ENCODE measurements at regions not wholly inside any gene's neighbourhood (a gene's known extent, or its start where the extent isn't known, plus 50 kb on each side); places are given as distances from the start of the nearest gene placed in this dataset.

DNA sequence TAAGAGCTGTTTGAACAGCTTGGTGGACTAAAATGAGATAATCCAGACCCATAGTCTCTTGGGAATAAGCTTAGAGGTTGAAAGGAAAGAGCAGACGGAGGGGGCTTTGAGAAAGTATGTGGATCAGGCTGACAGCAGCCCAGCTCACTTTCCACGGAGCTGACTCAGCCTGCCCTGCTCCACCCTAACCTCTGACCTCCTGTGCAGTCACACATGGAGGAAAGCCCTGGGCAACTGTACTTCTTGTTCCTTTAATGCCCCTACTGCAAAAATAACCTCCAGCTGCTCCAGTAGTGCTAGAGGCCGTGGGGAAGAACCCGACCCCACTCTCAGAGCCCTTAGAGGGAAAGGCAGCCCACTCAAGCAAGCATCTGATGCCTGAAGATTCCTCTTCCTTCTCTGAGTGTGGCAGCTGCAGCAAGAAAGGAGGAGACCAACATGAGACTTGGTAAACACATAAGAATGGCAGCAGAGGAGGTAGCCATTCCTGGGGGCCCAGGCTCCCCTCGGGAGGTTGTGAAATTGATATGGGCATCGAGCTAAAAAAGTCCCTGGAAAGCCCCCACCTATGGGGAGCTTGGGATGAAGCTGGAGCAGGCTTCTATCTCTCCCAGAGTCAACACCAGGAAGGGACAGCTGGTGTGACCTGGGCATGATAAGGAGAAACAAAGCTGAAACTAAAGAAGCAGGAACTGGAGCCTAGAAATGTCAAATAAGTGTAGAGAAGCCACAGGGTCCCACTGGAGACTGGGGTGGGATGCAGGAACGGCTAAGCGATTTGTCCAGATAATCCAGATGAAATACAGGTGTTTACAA lies 204.3 kb downstream of the PIK3R1 start:
- Histone ChIP-seq H3K9me3 (ENCODE audit: control extremely low read depth in 1 of 3, control insufficient read depth in 2 of 3, insufficient read depth in 1 of 3, low read length in 2 of 3) (no peaks in the 10 kb centered on the region), H3K4me3 (ENCODE audit: control extremely low read depth in 1 of 5, extremely low read depth in 1 of 5, insufficient read depth in 1 of 5, low read depth in 2 of 5, low read length in 4 of 5) (no peak overlapping the region), H3K27me3 (replicated peaks in 1 of 4; ENCODE audit: control extremely low read depth in 1 of 4, control insufficient read depth in 3 of 4, insufficient read depth in 4 of 4, low read length in 3 of 4) (peaks cover 0 to 3% (median 0%) of the 10 kb centered on the region in 4 experiments), H3K27ac (ENCODE audit: low read length in 2 of 2) (no peak overlapping the region), H3K9ac (ENCODE audit: low read length) (no peak overlapping the region), H3K79me2 (ENCODE audit: control insufficient read depth, insufficient read depth, low read length) (no peaks in the 10 kb centered on the region), H4K20me1 (ENCODE audit: control insufficient read depth, insufficient read depth, low read length, poor library complexity, severe bottlenecking) (no peaks in the 10 kb centered on the region), H3K36me3 (replicated peaks in 1 of 2; ENCODE audit: control extremely low read depth in 1 of 2, control insufficient read depth in 1 of 2, extremely low read depth in 1 of 2, insufficient read depth in 2 of 2, low read length in 1 of 2) (no peaks in the 10 kb centered on the region), H3K4me2 (replicated peaks; ENCODE audit: low read depth, low read length, poor library complexity, severe bottlenecking) (no peak overlapping the region), H3K4me1 (ENCODE audit: control insufficient read depth in 2 of 2, insufficient read depth in 2 of 2, low read length in 2 of 2) (peaks cover 4 to 6% of the 10 kb centered on the region in 2 donors), H2AFZ (ENCODE audit: insufficient read depth, low read depth, low read length, poor library complexity, severe bottlenecking) (no peak overlapping the region)
- no peak overlapping the region for H3K4me3 Mint-ChIP-seq
- TF ChIP-seq, protein P1, sequence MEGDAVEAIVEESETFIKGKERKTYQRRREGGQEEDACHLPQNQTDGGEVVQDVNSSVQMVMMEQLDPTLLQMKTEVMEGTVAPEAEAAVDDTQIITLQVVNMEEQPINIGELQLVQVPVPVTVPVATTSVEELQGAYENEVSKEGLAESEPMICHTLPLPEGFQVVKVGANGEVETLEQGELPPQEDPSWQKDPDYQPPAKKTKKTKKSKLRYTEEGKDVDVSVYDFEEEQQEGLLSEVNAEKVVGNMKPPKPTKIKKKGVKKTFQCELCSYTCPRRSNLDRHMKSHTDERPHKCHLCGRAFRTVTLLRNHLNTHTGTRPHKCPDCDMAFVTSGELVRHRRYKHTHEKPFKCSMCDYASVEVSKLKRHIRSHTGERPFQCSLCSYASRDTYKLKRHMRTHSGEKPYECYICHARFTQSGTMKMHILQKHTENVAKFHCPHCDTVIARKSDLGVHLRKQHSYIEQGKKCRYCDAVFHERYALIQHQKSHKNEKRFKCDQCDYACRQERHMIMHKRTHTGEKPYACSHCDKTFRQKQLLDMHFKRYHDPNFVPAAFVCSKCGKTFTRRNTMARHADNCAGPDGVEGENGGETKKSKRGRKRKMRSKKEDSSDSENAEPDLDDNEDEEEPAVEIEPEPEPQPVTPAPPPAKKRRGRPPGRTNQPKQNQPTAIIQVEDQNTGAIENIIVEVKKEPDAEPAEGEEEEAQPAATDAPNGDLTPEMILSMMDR (IDR thresholded peaks at IDR 0.05), result no peak
- TF ChIP-seq EZH2 (IDR thresholded peaks at IDR 0.05; ENCODE audit: borderline replicate concordance, insufficient read depth, low read depth, low read length, poor library complexity, severe bottlenecking), result no peak
- ATAC-seq (ENCODE audit: low read depth) (no peak), DNase-seq (no peak)
- H3K27ac Mint-ChIP-seq, result no peak overlapping the region
- H3K9me3 Mint-ChIP-seq (ENCODE audit: insufficient read depth), result no peaks in the 10 kb centered on the region
- CTCF ChIA-PET, result interaction anchor here (0.6 to 0.9 kb wide), 2 partner anchors 132 to 1212 kb away, joined by 3 to 4 read pairs; no protein-coding TSS in a partner anchor
- H3K4me1 Mint-ChIP-seq, result peaks cover 7% of the 10 kb centered on the region
- no peaks in the 10 kb centered on the region for H3K27me3 Mint-ChIP-seq
- WGBS (ENCODE audit: insufficient coverage), result 80% methylated on average over 4 of the region's 8 CpGs
- intact Hi-C loops (cut with micrococcal nuclease), result no loop called here
- POLR2A ChIA-PET, result interaction anchor here (0.6 kb wide), 1 partner anchor 31 kb away, joined by 6 read pairs; no protein-coding TSS in a partner anchor
